Stimulated activated CD4-positive, alpha-beta T cell treated with anti-CD3 and anti-CD28 coated beads, Interleukin-12 subunit alpha, Interleukin-12 subunit beta, amount 100 ng/mL, for 4 hours (primary cell): ENCODE measurements at regions not wholly inside any gene's neighbourhood (a gene's known extent, or its start where the extent isn't known, plus 50 kb on each side); places are given as distances from the start of the nearest gene placed in this dataset.

Source experiments
- DNase-seq: peaks from one replicate; pipeline ENCODE4 v3.0.0-alpha.2; 2020

DNA sequence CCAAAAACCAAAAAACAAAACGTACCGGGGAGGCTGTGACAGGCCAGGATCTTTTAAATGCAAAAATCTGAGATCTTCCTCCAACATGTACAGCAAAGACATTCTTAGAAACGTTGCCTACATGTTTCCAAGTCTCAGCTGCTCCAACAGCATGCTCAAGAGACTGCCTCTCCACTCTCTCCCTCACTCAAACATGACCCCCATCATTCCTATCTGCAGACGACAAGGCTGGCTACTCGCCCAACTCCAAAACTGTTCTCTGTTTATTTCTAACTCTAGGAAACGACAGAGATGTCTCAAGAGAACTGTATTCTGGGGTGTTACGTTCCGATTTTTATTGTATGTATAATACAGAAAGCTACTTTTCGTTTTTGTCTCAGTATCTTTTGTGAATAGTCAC is 57.5 kb upstream of the TMCC3 start:
- no peak for DNase-seq

DNA sequence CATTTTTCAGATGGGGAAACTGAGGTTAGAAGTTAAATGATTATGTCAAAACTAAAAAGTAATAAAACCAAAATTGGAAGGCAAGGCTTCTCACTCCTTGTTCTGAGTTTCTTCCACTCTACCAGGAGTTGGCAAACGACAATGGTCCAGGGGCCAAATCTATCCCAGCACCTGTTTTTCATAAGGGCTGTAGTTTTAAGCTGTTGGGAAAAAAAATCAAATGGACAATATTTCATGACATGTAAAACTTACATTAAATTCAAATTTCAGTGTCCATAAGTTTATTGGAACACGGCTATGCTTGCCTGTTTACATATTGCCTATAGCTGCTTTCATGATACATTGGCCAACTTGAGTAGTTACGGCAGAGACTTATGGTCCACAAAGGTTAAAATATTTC is 56.7 kb upstream of the TMCC3 start:
- DNase-seq = no peak

DNA sequence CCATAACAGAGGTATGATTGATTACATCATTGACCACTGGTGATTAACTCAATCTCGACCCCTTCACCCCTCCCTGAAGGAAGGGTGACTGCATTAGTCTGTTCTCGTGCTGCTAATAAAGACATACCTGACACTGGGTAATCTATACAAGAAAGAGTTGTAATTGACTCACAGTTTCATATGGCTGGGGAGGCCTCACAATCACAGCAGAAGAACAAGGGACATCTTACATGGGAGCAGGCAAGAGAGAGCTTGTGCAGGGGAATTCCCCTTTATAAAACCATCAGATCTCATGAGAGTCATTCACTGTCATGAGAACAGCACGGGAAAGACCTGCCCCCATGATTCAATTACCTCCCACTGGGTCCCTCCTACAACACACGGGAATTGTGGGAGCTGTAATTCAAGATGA is 55.9 kb upstream of the TMCC3 start:
- no peak for DNase-seq

DNA sequence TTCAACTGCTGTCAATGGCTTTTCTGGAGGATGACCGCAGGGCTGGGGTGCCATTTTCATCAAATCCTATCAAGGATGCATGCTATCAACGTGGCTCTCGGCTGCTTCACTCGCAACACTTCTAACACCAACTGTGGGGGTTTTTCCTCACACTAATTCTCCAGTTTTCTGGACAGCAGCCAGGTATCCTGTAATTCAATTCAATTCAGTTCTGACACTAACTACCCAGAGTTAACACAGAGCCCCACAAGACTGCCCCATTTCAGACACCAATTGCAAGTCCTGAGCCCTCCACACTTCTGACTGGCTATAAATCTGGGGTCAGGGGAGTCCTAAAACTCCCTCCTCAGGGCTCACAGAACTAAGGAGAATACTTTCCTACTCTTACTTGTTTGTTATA is 55.3 kb upstream of the TMCC3 start:
- DNase-seq = no peak

DNA sequence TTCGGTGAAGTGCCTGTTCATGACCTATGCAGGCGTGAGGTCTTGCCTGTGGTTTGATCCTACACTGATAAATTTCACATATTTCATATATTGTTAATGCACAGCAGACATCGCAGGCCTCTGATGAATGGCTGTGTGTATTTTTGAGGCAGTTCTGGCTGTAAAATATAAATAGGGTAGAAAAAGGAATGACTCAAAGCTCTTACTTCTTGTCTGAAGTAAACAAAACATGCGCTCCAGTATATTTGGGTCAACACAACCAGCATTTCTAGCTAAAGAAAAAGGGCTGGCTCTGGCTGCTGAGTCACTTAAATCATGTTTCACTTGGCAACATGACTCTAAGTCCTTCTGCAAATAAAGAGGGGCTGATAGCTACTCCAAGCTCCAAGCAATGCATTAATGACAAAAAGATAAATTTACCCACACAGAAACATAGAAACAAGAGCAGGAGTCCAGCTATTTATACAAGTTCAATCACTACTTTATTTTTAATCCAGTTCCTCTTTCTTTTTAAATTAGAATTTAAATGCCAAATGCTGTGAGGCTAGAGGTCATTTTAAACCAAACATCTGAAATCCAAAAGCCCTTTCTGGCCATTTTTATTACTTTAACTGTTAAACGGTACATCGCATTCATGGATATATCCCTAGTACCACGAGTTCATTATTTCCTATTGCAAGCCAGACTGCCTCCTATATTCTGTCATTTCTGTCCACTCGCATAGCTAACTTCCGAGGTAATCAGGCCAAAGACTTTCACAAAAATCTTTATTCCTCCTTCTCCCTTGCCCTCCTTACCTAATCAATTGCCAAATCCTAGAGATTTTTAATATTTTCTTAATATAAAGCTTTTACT is 54.3 kb upstream of the TMCC3 start:
- no peak for DNase-seq

DNA sequence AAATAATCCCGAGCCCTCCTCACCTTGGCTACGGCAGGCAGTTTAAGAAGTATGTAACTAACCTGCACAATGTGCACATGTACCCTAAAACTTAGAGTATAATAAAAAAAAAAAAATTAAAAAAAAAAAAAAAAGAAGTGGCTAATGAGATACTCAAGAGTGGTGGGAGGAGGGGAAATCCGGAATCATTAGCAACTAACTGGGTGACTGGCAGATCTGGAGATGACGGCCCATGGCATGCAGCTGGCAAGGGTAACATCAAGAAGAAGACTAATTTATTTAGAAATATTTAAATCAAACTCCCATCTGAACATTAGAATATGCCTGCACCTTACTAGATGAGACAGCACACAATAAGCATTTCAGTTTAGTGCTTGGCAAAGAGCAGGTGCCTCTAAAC is 52.3 kb upstream of the TMCC3 start:
- no peak for DNase-seq

DNA sequence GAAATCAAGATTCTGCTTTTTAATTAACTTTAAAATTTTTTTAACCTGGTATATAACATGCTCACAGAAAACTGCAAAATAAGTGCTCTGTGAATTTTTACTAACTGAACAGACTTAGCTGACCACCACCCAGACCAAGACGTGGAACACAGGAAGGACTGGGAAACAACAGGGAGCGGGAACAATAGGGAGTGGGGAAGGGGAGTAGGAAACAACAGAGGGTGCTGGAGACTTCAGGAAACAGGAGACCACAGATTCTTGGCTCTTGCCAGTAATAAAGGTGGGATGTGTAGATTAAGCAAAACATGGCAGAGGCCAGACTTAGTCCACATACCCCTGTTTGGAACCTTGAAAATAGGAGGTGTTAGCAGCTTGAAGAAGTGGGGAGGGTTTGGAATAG is 51.4 kb upstream of the TMCC3 start:
- DNase-seq = no peak

DNA sequence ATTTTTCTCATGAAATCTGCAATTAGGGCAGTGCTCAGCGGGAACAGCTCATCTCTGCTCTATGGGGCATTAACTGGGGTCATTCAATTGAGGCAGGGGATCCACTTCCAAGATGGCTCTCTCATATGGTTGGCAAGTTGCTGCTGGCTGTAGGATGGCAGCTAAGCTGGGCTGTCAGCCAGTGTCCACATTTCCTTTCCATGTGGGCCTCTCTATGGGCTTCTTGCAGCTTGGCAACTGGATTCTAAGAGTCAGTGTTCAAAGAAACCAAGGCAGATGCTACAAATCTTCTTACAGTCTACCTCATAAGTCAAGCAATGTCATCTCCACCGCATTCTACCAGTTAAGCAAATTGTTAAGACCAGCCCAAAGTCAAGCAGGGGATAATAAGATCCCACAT is 50.3 kb upstream of the TMCC3 start:
- DNase-seq = no peak
